ENCODE measurements at regions not wholly inside any gene's neighbourhood (a gene's known extent, or its start where the extent isn't known, plus 50 kb on each side); places are given as distances from the start of the nearest gene placed in this dataset.

DNA sequence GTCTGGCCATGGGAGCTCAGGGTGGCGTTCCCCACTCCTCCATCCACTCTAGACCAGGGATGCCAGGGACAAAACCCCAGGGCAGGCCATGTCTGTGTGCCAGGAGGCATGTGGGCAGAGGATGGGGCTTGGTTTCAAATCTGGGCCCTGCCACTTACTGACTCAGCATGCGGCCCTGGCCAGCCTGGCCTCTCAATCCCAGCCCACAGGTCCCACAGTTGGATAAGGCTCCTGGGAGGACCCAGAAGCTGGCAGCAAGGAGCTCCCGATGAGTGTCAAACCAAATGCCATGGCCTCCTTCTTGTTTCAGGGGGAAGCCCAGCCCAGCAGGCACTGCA is 1290.4 kb downstream of the BRD1 start:
- TF ChIP-seq, protein P1, sequence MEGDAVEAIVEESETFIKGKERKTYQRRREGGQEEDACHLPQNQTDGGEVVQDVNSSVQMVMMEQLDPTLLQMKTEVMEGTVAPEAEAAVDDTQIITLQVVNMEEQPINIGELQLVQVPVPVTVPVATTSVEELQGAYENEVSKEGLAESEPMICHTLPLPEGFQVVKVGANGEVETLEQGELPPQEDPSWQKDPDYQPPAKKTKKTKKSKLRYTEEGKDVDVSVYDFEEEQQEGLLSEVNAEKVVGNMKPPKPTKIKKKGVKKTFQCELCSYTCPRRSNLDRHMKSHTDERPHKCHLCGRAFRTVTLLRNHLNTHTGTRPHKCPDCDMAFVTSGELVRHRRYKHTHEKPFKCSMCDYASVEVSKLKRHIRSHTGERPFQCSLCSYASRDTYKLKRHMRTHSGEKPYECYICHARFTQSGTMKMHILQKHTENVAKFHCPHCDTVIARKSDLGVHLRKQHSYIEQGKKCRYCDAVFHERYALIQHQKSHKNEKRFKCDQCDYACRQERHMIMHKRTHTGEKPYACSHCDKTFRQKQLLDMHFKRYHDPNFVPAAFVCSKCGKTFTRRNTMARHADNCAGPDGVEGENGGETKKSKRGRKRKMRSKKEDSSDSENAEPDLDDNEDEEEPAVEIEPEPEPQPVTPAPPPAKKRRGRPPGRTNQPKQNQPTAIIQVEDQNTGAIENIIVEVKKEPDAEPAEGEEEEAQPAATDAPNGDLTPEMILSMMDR (IDR thresholded peaks at IDR 0.05; ENCODE audit: low read length), result no peak
- no peak for TF ChIP-seq EZH2 (optimal IDR thresholded peaks at IDR 0.05; ENCODE audit: low read depth, low read length)

Measured in MM.1S (cell line).